Right kidney (tissue), 1 donor: ENCODE measurements at regions not wholly inside any gene's neighbourhood (a gene's known extent, or its start where the extent isn't known, plus 50 kb on each side); places are given as distances from the start of the nearest gene placed in this dataset.

Experiments
- DNase-seq: peaks from one replicate; pipeline ENCODE4 v3.0.0-alpha.2; 2016

GRCh38 chr3:31004025-31004678 lies 109.7 kb upstream of the GADL1 start:
- DNase-seq: no peak

DNA sequence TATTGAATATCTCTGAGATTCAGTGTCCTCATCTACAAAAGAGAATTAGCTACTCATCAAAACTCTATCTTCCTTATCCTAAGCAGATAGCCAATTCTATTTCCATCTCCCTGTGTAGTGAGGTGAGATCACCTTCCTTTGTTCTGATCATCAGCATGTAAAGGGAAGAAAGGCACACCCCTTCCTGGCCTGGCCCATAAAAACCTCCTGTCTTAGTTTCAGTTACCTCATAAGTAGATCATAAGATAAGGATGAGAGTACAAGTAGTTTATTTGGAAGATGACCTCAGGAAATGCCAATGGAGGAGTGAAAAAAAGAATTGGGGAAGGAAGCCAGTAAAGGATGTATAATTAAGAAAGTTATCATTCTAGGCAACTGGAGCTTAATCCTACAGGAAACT lies 114.5 kb upstream of the GADL1 start:
- DNase-seq: no peak

DNA sequence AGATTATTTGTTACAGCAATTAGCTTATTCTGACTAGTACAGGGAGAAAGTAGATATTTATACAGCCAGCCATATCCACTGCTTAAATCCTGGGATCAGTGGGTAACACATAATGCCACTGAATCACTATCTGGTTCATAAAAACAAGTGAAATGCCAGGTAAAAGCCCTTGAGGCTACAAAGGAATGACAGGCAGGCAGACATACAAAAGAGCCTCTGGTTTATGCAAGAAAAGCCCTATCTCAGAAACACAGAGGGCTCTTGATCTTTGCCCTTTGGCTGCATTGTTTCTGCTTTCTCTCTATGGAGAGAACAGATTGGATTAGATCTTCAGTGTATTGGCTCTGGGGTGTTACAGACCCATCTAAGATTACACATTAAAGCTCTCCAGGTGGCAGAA lies 115.4 kb upstream of the GADL1 start:
- DNase-seq: no peak

DNA sequence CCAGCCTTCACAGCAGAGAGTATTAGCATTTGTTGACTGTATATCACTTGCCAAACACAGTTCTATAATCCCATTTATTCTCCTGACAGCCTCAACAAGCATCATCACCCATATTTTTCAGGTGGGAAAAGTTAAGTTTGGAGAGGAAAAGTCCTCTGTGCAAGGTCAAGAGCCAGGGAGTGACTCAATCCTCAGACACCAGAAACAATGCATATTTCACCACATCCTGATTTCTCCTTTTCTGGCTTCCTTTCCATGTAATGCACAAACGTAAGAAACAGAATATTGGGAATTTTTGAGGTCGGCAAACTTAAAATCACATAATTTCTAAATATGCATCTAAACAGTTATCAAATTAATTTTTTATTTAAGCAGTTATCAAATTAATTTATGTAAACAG lies 116.0 kb upstream of the GADL1 start:
- no peak for DNase-seq

DNA sequence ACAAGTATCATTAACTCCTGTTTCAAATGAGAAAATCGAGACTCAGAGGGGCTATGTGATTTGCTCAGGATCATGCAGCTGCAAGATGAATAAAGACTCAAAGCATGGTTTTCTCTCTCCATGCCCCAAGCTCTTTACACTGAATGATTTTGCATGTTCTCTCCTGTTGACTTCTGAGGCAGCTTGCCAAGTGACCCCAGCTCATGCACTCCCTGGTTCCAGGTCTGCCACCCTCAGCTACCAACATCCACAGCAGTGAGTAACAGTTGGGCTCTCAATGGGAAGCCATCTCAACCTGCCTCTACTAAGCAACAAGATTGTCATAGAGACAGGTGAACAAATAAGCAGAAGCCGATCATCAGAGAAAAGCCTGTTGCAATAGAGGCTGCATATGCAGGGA lies 116.9 kb upstream of the GADL1 start:
- no peak for DNase-seq

- DNase-seq: no peak
These were observed 118.6 kb upstream of the GADL1 start for GRCh38 chr3:31013090-31013489.

DNA sequence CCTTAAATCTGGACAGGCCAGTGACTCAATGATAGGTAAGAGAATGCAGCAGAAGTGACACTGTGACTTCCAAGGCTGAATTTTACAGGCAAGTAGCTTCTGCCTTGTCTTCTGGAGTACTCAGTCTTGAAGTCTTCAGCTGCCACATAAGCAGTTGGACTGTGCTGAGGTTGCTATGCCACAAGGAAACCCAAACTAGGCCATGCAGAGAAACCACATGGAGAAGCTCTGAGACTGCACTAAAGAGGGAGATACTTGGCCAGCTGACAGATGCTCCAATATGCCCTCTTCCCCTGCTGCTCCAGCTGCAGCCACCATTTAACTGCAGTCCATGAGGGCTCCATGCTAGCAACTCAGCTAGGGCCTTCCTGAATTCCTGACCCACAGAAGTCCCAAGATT lies 119.4 kb upstream of the GADL1 start:
- no peak for DNase-seq

- DNase-seq: no peak
These were observed 120.0 kb upstream of the GADL1 start for GRCh38 chr3:31014317-31015040.

GRCh38 chr3:31016196-31016595 lies 121.7 kb upstream of the GADL1 start:
- DNase-seq: no peak

- no peak for DNase-seq
These were observed 128.3 kb upstream of the GADL1 start for GRCh38 chr3:31022716-31023115.

GRCh38 chr3:31025541-31025940 lies 131.1 kb upstream of the GADL1 start:
- DNase-seq: no peak

DNA sequence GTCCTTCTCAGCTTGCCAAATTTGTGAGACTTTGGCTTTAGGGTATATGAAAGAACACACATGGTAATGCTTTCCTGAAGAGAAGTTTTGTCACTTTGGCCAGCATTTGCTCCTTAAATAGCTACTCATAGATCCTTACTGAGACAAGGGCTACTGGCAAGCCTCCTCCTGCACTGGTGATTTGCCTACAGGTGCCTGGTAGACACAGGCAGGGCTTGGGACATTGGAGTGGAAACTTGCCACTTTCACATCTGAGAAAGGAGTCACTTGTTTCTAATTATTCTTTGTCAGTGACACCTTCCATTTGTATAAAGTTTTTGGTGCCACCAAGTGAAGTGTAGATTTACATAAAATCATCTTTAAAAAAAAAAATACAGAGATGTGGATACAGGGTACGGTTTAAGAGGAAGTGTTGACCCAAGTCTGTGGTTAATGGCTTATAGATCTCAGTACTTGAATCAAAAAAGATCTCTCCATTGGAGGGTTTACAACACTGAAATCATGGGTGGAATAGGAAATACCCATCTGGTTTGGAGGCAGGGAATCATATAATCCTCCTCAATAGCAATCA lies 132.8 kb upstream of the GADL1 start:
- no peak for DNase-seq

- no peak for DNase-seq
These were observed 133.5 kb upstream of the GADL1 start for GRCh38 chr3:31027914-31028313.

DNA sequence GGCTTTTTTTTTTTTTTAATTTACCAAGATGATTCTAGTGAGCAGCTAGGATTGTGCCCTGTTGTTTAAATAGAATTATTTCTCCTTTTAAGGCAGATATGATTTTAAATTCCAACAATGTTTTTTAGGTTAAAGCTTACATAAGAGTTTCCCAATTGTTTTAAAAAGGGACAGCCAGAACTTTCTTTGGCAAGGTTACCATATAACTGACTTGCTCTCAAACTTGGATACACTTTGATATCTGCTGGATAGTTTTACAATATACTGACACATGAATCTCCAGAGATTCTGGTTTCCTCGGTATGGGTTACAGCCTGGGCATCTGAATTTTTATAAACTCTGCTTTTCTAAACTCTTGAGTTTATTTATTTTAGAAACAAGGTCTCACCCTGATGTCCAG lies 134.3 kb upstream of the GADL1 start:
- no peak for DNase-seq

DNA sequence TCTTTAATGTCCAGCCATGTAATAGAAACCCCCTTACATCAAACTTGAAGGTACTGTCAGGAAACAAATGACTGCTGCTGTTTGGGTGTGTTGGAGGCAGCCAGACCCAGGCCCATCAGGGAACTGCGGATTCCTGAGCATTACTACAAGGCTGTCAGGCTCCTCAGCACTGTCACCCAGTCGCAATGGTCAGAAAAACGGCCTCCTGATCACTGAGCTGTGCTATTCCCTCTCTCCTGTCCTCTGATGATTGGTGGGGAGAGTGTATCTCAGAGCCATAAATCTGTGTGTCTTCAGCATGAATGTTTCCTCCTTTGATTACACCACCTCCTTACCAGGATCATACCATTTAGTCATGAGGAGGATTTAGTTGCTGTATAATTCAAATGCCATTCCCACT lies 135.2 kb upstream of the GADL1 start:
- DNase-seq: peak; percentile 31

- DNase-seq: no peak
These were observed 141.2 kb upstream of the GADL1 start for GRCh38 chr3:31035681-31036080.

GRCh38 chr3:31038086-31038739 lies 143.8 kb upstream of the GADL1 start:
- no peak for DNase-seq

- DNase-seq: no peak
These were observed 144.7 kb upstream of the GADL1 start for GRCh38 chr3:31039145-31039544.

GRCh38 chr3:31041161-31041978 lies 146.9 kb upstream of the GADL1 start:
- DNase-seq: peak; percentile 29

GRCh38 chr3:31043184-31043819 lies 148.8 kb upstream of the GADL1 start:
- DNase-seq: no peak

DNA sequence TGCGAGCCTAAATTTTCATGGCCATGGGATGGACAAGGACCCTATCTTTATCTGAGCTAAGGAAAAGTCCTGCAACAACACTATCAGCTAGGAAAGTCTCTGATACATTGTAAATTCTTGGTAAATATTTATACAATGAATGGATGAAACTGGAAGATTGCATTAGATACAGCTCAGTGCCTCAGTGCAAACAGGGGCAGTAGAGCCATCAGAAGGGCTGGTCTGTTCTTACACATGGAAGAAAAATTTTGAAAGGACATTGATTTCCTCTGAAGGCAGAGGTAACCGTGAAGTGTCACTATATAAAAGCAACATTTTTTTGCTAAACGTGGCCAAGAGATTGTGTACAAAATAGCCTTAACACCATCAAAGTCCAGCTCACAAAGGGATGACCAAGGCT lies 153.2 kb upstream of the GADL1 start:
- no peak for DNase-seq

DNA sequence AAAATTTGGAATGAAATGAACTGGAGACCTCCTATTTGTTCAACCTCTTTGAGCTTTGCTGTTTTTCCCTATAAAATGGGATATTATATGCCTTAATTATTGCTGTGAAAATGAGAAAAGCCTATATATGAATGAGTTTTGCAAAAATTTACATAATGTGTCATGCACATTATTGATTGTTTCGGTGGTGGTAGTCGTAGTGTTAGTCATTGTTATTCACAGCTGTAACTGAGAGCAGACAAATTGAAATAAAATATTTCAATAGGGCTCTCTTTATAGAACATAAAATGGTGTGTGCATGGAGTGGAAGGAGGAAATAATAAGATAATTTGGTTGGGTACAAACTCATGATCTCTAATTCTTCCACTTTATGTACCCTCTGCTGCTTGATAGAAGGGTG lies 153.7 kb upstream of the GADL1 start:
- DNase-seq: no peak
